ENCODE measurements at regions not wholly inside any gene's neighbourhood (a gene's known extent, or its start where the extent isn't known, plus 50 kb on each side); places are given as distances from the start of the nearest gene placed in this dataset.

DNA sequence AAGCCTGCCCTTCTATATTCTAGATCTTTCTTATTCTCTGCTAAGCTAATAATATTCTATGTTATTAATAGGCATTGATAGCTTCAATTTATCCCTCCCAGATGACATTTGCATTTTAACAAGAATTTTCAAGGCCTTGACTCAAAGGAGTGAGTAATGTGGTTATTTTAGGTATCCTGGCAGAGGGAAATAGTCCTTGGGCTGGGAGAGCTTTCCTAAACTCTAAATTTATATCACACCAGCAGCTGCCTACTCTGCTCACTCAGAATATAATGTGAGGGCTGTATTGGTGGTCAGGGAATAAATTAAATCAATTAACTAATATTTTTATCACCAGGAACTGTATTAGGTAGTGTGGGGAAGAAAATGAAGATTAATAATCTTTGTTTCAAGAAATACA lies 74.8 kb upstream of the ADAM23 start:
- DNase-seq, result no peak

DNA sequence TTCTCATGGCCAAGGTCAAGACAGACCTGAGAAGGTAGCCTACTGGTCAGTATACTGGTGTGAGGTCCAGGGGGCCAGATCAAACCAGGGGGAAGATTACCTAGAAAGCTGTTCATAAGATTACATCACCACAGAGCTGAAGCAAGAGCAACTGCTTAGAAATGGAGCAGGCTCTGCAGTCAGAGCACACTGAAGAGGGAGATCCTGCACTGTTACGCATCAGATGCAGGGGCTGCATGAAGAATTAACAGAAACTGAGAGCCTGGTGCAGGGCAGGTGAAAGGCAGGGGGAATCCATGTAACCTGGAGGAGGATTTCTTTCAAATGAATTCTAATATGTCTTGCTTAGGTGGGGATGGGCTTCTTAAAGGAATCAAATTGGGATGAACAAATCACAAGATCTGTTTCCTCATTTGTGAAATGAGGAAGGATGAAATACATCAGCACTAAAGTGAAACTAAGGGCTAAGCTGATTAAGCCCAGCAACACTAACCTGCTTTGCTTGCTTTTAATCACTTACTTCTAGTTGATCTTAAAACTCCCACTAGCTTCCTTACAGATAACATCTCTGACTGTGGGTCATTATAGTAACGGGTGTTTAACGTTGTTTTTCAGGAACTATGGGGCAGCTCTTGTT lies 74.3 kb upstream of the ADAM23 start:
- DNase-seq, result no peak

- no peak for DNase-seq
Measured at GRCh38 chr2:206375956-206376355, 67.4 kb upstream of the ADAM23 start.

DNA sequence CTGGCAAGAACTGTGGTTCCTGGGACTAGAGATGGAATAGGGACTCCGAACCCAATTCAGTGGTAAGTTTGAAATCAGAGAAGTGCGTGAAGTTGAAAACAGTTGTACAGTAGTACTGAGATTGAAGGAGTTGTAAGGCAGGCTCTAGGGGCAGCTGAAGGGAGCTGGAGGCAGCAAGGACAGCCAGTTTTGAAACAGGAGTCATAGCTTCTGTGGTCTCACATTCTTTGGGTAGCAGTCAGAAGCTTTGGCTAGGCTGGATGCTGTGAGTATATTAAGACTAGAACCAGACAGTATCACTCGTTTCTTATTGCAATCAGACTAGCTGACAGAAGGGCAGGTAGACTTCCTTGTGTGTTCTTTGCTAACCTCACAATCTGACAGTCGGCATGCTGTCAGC lies 64.5 kb upstream of the ADAM23 start:
- no peak for DNase-seq

DNA sequence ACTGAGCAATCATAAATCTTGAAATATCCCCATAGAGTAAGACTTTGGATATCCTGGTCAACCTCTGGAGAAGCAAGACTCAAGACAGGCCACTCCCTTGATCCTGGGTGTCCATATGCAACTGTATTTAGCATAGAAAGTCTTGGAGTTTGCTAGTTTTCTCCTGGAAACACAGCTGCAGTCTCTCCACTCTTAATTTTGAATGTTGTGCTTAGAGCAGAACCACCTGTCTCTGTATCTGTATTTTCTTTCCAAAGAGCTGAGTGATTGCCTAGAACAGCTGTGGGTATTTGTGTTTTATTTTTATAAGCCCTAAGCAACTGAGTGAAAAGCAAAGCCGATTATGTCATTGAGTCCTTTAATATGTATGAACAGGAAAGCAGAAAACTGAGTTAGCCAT lies 64.1 kb upstream of the ADAM23 start:
- no peak for DNase-seq

GRCh38 chr2:206379886-206380285 lies 63.4 kb upstream of the ADAM23 start:
- DNase-seq, result no peak

DNA sequence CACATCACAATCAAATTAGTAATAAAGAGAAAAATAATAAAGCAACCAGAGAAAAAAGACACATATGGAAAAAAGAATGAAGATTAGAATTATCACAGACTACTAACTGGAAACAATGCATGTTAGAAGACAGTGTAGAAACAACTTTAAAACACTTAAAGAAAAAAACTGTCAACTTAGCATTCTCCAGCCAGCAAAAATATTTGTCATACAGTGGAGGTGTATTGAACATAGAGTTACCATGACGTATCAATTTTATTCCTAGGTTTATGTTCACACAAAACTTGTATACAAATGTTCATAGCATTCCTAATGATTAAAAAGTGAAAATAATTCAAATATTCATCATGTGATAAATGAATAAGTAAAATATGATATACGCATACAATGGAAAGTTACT lies 61.5 kb upstream of the ADAM23 start:
- no peak for DNase-seq

DNA sequence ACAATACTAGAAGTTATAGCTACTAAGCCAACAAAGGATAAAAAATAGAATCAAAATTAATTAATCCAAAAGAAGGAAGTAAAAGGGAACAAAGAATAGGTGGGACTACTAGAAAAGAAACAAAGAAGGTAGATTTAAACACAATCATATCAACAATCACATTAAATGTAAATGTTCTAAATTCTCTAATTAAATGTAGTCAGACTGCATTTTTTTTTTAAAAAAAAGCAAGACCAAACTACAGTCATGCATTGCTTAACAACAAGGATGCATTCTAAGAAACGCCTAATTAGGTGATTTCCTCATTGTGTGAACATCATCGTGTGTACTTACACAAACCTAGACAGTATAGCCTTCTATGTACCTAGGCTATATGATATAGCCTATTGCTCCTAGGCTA lies 59.7 kb upstream of the ADAM23 start:
- no peak for DNase-seq

DNA sequence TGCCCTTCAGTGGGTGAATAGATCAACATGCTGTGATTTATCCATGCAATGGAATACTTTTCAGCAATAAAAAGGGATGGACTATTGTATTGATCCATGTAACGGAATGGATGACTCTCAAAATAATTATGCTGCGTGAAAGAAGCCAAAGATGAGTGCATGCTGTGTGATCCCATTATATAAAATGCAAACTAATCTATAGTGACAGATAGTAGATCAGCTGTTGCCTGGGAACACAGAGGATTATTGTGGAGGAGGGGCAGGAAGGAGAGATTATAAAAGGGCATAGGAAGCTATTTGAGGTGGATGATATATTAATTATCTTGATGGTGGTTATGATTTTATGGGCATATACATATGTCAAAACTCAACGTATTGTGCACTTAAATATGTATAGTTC lies 55.5 kb upstream of the ADAM23 start:
- no peak for DNase-seq

DNA sequence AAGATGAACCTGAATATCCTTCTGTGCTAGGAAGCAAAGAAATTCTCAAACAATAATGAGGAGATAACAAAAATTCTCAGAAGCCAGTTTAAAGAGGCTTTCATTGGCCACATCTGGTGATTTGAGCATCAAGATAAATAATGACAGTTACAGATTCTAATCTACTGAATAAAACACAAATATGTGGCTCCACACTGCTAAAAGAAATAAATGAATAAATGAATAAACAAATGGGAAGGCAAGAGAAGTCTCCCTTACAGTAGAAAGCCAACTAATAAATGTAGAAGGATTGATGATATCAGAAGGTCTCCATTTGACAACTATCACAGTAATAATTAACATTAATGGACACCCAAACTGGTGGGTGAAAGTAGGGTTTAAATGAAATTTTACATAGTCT lies 54.6 kb upstream of the ADAM23 start:
- no peak for DNase-seq

- DNase-seq, result no peak
Measured at GRCh38 chr2:206389164-206389563, 54.2 kb upstream of the ADAM23 start.

DNA sequence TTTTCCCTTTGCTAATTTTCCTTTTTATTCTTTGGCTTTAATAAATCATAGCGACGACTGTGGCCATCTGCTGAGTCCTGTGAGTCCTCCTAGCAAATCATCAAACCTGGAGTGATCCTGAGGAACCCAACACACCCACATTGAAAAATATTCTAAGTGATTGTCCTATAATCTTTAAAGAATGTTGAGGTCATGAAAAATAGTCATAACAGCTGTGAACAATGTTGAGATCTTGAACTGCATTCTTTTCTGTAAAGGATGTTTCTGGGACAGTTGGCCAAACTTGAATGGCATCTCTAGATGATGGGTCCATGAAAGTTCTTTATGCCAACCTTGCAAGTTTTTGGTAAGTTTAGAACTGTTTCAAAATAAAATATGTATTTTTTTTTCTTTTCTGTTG lies 53.2 kb upstream of the ADAM23 start:
- no peak for DNase-seq

- DNase-seq, result peak; percentile 56
Measured at GRCh38 chr2:206392118-206392517, 51.2 kb upstream of the ADAM23 start.

Measured in NCI-H748 treated with DMSO at 0.1 percent for 48 hours (cell line).